Kasumi-1 (cell line): ENCODE measurements at regions not wholly inside any gene's neighbourhood (a gene's known extent, or its start where the extent isn't known, plus 50 kb on each side); places are given as distances from the start of the nearest gene placed in this dataset.

ENCODE experiments used
- DNase-seq, 2 experiments: peaks; one replicate each; lab custom pipeline; 2025; lab: John Stamatoyannopoulos, UW

GRCh38 chr1:55334797-55335196, 119.6 kb upstream of the USP24 start:
- no peak for DNase-seq

GRCh38 chr1:55334160-55334559, 119.0 kb upstream of the USP24 start:
- DNase-seq = no peak

DNA sequence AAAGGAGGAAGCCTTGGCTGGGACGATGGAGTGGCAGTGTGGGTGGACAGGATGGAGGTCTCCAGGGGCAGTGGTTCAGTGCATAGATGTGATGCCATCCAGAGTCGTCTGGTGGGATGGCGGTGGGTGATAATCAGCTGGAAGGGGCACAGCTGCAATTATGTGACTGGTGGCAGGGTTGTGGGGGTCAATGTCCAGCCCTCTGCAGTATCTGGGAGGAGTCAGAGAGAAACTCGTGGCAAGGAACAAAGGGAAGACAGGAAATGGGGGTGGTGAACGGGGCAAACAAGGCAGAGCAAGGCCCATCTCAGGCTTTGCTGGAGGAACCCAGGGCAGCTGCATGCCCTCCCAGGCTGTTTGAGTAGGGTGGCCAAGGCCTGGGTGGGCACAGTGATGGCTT, 118.3 kb upstream of the USP24 start:
- DNase-seq = no peak

- no peak for DNase-seq
Observed at GRCh38 chr1:55331351-55331750, 116.2 kb upstream of the USP24 start.

GRCh38 chr1:55329808-55330432, 114.8 kb upstream of the USP24 start:
- no peak for DNase-seq

DNA sequence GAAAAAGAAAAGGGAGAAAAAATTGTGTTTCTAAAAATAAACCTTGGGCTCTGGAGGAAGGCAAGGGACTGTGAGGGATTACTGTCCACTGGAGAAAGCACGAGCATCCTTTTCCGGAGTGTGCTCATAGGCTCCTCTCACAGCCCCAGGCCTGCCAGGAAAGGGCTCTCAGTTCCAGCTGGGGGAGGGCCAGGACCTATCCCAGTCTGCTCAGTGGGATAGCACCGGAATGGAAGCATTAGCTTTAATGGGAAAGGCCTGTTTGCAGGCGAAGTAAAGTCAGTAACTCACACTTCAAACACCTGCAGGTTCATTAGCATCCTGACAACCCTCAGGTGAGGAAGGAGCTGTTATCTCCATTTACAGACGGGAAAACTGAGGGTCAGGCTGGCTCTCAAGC, 113.9 kb upstream of the USP24 start:
- DNase-seq = no peak

DNA sequence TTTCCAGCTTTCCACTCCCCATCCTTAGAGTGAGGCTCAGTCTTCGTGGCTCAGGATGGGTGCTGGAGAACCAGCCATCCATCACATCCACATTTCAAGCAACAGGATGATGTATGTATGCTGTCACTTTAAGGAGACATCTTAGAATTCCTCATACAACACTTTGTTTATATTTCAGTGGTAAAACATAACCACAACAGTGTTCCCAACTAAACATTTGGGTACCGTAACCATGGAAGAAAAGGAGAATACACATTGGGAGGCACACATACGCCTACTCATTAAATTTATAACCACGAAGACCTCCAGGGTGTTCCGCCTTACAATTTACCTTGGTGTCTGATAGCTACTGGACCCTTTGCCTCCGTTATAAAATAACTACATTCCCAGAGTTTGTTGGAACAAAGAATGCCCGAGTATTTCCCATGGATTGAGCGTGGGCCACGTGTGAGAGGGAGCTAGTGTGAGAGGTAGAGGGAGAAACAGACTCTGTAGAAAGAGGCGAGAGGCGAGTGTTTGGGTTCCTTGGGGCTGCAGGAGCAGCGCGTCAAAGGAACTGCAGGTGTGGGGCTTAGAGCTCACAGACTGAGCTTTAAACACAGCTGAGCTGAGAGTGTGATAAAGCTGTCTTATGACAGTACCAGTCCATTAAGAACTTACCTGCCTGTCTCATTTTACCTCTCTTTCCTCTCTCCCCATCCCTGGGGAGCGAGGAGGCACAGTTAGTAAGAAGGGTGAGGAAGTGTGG, 111.5 kb upstream of the USP24 start:
- DNase-seq = no peak

DNA sequence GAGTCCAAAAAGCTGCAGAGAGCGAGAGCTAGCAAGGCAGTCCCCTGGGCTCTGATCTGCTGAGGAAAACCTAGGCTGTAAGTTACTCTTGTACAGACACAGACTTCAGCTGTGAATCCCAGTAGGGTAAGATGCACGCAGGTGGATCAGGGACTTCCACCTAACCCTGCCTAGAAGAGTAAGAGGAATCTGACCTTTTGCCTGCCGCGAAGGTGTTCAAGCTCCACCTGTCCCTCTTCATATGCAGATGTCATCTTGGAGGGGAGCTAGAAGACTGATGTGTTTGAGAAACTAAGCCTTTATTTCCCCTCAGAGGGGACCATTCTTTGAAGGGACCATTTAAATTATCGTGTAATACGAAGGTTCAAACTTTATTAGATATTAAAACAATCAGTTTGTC, 108.6 kb upstream of the USP24 start:
- no peak for DNase-seq

DNA sequence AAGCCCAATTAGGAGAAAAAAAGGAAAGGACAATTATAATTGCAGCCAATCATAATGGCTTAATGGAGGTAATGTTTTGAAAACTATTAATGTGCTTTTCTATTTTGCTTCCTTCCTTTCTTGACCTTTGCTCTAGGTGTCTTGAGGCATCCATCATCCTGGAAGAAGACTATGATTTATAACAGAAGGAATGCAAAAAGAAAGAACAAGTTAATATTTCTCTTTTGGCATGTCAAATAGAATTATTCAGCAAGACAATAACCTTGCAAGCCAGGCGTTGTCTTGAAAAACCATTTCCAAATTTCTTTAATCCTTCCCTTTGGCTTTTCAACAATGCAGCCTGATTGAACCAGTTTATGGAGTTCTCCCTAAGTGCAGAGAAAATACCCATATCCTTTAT, 107.7 kb upstream of the USP24 start:
- DNase-seq = no peak

DNA sequence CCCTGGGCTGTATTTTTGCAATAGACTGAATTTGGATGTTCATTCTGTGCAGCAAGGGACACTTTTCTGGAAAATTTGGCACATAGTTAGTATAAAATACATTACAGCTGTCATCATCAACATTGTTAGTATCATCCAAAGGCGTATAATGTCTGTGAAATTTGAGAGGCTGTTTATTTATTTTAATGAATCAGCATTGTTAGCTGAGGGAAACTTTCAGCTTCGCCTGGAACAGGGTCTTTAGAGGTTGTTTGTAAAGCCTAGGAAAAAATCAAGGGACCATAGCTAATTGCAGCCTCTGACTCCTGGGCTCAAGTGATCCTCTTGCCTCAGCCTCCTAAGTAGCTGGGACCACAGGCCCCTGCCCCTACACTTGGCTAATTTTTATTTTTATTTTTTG, 106.8 kb upstream of the USP24 start:
- no peak for DNase-seq

DNA sequence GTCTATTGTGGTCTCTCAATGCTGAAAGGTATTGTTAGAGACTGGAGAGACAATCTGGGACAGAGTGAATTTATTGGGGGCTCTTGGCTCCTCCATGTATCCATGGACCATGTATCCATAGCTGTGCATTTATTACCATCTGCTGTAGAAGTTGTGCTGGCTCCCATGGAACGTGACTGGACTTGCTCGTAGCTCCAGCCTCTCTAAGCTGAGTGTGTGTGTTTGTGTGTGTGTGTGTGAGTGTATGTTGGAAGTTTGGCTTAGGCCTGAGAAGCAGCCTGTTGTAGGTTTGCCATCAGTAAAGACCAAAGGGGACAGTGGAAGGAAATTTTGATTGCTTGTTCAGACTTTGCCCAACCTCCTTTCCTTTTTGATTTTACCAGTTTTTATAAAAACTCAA, 105.7 kb upstream of the USP24 start:
- DNase-seq = no peak

DNA sequence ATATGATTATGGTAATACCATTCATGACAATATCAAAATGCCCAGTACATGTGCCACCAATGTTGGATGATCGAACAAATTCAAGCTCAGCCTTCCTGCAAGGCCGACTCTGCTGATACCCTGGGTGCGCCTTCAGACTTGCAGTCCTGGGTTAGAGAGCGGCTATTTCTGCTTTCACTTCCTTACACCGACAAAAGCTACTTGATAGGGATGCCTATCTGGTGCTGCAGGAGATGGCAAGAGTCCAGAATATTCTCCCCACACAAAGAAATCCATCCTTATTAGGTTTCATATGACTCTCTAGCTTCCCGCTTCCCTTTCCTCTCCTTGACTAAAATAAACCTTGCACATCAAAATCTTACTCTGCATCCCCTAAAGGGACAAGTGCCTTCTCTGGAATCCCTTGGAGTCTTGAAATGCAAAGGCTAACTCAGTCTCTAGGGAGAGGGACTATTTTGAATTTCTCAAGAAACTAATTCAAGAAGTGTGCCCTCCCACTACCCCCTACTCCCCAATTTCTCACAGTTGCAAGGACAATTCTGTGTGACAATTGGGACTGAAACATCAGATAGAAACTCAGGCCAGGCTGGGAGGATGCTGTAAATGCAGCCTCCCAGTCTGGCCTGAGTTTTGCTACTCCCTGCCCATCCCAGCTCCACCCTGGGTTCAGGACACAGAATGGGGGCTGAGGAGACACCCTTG, 103.1 kb upstream of the USP24 start:
- DNase-seq = no peak

DNA sequence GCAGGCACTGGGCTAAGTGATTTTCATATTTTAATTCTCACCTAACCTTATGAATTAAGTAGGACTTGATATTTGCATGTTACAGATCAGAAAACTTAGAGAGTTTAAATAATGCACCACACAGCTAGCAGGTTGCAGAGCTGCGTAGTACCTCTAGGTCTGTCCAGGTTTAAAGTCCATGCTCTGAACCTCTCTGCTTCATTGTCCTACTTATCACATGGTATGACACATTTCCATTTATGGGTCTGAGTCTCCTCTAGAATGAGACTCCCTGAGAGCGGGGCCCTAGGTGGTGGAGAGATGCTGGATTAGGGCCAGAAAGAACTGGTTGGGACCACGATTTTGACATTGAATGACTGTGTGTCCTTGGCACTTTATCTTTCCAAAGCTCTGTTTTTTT, 102.5 kb upstream of the USP24 start:
- no peak for DNase-seq

DNA sequence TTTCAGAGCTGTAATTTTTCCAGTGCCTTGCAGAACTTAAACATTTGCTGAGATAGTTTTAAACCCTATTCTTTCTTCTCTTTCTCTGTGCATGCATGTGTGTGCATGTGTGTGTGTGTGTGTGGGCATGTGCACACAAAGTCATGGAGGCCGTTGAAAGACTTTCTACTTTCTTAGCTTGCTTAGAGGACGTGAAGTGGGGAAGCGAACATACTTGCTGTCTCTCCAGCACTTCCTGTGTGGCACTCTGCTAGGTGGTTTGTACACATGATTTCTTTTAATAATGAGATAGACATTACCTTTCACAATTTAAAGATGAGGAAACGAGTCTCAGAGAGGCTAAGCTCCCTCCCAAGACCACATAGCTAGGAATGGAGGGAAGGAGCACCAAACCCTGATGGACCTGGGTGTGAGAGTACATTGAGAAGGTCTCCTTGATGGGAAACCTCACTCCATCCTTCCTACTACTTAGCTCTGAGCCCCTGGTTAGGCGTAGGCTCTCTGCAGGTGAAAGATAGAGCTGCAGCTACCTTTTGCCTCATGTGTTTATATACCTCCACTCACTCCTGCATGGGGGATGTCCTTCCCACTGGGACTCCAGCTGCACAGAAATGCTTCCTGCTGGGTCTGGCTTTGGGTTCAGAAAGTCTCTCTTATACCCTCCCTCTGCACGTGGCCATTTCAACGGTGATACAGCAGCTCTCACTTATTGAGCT, 101.9 kb upstream of the USP24 start:
- no peak for DNase-seq

DNA sequence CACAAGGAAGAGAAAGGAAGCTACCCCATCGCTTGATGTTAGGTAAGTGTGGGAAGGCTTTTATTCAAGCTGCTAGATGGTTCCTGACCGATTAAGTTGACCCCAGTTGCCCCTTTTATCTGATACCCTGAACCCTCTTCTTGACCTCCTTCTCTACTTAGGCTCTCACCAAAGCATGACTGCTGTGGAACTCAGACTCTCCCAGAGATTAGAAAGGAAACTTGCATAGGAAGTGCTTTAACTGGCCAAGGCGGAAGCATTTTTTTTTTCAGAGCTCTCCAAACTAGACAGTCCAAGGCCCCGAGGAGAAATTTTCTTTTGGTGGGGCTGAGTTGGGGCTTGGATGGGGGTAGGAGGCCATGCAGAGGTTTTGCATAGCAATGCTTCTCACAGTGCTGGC, 101.3 kb upstream of the USP24 start:
- no peak for DNase-seq

DNA sequence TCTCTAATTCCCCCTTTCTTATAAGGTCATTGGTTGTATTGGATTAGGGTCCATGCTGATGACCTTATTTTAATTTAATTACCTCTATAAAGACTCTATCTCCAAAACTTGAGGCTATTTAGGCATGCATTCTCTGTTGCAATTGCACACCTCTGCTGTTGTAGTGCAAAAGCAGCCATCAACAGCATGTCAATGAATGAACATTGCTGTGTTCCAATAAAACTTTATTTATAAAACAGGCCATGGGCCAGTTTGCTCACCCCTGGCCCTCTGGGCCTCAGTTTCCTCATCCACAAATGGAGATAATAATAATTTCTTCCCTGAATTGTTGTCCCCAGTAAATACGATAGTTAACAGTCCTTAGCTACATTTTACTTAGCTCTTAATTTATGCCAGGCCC, 100.4 kb upstream of the USP24 start:
- DNase-seq = no peak

DNA sequence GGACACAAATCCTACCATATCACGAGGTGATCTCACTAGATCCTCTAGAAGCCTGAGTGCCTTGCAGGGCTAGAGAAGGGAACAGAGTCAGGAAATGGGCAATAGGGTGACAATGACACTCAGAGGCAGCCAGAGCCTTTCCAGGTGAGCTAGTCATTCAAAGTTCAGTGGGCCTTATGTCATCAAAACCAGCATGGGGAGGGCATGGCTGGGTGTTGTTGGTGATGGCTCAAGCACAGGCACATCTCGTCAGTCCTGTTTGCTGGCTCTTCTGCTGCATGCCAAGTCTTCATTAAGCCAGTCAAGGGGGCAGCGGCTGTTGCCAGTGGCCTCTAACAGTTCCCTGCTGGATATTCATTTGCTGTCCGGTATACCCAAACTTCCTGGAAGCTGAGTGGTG, 99.6 kb upstream of the USP24 start:
- no peak for DNase-seq

- no peak for DNase-seq
Observed at GRCh38 chr1:55313903-55314302, 98.7 kb upstream of the USP24 start.

DNA sequence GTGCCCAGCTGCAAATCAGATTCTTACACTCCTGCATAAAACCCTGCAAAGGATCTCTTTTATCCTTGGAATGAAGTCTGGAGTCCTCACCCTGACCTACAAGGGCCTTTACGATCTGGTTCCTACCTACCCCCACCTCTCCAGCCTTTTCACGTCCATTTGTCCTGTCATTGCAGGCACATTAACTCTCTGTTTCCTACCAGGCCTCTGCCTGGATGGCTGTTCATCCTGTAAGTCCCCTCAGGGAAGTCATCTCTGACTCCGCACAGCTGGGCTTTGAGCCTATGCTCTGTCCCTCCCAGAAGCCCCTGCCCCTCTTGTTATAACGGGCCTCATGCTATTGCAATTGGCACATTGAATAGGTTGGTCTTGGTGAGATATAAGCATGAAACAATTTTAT, 96.8 kb upstream of the USP24 start:
- DNase-seq = no peak

DNA sequence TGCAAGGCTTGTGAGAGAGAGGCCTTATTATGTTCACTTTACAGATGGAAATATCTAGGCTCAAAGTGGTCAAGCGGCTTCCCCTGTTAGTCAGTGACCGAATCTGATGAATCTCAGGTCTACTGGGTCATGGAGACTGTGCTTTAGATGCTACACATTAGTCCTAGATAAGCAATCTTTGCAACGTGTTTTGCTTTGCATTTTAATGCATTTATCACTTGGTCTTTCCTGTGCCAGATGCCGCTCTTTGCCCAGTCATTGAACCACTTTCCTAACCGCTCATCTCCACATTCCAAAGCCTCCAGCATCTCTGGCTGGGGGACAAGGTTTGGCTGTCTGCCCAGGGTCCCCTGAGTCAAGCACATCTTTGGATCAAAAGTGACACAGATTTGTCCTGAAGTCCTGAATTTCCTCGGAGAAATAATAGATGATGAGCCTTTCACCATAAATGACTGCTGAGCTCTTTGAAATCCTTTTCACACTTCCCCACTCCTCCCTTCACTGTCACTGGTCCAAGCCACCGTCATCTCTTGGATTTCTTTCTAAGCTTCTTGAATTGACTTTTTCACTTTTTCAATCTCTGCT, 96.0 kb upstream of the USP24 start:
- no peak for DNase-seq

GRCh38 chr1:55310505-55310971, 95.4 kb upstream of the USP24 start:
- DNase-seq = peak; percentile 7 to 11

DNA sequence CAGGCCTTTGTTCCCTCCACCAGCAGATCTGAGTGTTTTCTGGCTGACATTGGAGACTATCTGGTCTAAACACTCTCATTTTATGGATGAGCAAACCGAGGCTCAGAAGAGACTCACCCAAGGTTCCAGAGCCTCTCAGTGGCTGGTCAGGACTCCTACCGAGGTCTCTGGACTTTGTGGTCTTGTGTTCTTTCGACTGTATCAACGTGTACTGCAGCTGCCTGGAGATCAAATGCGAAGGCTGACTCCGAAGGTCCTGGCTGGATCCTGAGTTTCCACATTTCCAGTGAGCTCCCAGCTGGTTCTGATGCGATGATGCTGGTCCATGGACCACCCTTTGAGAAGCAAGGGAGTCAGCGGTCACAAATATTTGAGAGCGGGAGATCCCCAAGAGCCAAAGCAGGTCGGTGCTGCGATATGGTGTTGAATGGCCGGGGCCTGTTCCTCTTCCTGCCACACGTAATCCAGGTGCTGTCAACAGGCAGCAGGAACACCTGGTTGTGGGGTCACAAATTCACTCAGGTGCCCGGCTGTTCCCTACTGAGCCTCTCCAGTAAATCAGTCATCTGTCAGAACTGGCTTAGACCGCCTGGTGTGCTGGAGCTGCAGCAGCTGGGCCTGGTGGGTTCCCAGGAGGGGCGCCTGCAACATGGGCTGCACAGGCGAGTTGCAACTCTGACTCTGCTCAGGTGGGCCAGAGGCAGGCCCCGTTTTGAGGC, 94.8 kb upstream of the USP24 start:
- DNase-seq = no peak
